A673 (cell line): ENCODE measurements at regions not wholly inside any gene's neighbourhood (a gene's known extent, or its start where the extent isn't known, plus 50 kb on each side); places are given as distances from the start of the nearest gene placed in this dataset.

Experiments used
- EZH2 ChIP-seq: fragments of 200-600 bp; sonication (generic); IDR thresholded peaks from 2 replicates; pipeline ENCODE4 v1.6.1; 2017; ENCODE audit warnings: borderline replicate concordance, low read depth, mild to moderate bottlenecking, mixed read lengths, antibody characterized with exemption, low read length; ENCODE audit not compliant: poor library complexity, severe bottlenecking
- TF ChIP-seq, protein P1 (sequence below): fragments of 300-800, 200-600 bp; sonication (generic); conservative IDR thresholded peaks from 2 replicates; pipeline ENCODE4 v1.5.1; 2017; ENCODE audit warnings: low read depth, mild to moderate bottlenecking, antibody characterized with exemption, low read length, moderate library complexity, mixed read lengths

GRCh38 chr1:182256931-182257330 is 134.7 kb downstream of the GLUL start:
- TF ChIP-seq, protein P1, sequence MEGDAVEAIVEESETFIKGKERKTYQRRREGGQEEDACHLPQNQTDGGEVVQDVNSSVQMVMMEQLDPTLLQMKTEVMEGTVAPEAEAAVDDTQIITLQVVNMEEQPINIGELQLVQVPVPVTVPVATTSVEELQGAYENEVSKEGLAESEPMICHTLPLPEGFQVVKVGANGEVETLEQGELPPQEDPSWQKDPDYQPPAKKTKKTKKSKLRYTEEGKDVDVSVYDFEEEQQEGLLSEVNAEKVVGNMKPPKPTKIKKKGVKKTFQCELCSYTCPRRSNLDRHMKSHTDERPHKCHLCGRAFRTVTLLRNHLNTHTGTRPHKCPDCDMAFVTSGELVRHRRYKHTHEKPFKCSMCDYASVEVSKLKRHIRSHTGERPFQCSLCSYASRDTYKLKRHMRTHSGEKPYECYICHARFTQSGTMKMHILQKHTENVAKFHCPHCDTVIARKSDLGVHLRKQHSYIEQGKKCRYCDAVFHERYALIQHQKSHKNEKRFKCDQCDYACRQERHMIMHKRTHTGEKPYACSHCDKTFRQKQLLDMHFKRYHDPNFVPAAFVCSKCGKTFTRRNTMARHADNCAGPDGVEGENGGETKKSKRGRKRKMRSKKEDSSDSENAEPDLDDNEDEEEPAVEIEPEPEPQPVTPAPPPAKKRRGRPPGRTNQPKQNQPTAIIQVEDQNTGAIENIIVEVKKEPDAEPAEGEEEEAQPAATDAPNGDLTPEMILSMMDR: no peak
- TF ChIP-seq EZH2: no peak
